ENCODE measurements at regions not wholly inside any gene's neighbourhood (a gene's known extent, or its start where the extent isn't known, plus 50 kb on each side); places are given as distances from the start of the nearest gene placed in this dataset.

GRCh38 chr4:107151173-107151572 is 115.1 kb upstream of the DKK2 start:
- no peak for DNase-seq

GRCh38 chr4:107148904-107149303 is 112.8 kb upstream of the DKK2 start:
- no peak for DNase-seq

GRCh38 chr4:107147873-107148272 is 111.8 kb upstream of the DKK2 start:
- DNase-seq = no peak

- no peak for DNase-seq
These were observed 102.3 kb upstream of the DKK2 start for GRCh38 chr4:107138433-107138832.

- DNase-seq = no peak
These were observed 98.0 kb upstream of the DKK2 start for GRCh38 chr4:107133965-107134653.

- peak; percentile 14 for DNase-seq
These were observed 95.2 kb upstream of the DKK2 start for GRCh38 chr4:107131295-107131694.

GRCh38 chr4:107130157-107130556 is 94.0 kb upstream of the DKK2 start:
- peak; percentile 6 for DNase-seq

GRCh38 chr4:107129611-107130010 is 93.5 kb upstream of the DKK2 start:
- no peak for DNase-seq

- DNase-seq = no peak
These were observed 93.0 kb upstream of the DKK2 start for GRCh38 chr4:107129076-107129475.

- DNase-seq = no peak
These were observed 92.0 kb upstream of the DKK2 start for GRCh38 chr4:107128116-107128515.

GRCh38 chr4:107125496-107125895 is 89.4 kb upstream of the DKK2 start:
- DNase-seq = no peak

GRCh38 chr4:107122736-107123135 is 86.6 kb upstream of the DKK2 start:
- DNase-seq = no peak

- DNase-seq = no peak
These were observed 84.5 kb upstream of the DKK2 start for GRCh38 chr4:107120661-107121060.

- no peak for DNase-seq
These were observed 81.6 kb upstream of the DKK2 start for GRCh38 chr4:107117726-107118125.

GRCh38 chr4:107115185-107115847 is 79.2 kb upstream of the DKK2 start:
- no peak for DNase-seq

- no peak for DNase-seq
These were observed 77.9 kb upstream of the DKK2 start for GRCh38 chr4:107114059-107114458.

- no peak for DNase-seq
These were observed 62.3 kb upstream of the DKK2 start for GRCh38 chr4:107098401-107098800.

GRCh38 chr4:107094976-107095375 is 58.9 kb upstream of the DKK2 start:
- no peak for DNase-seq

- DNase-seq = peak; percentile 16
These were observed 58.2 kb upstream of the DKK2 start for GRCh38 chr4:107094332-107094731.

All from EL (cell line).